ACHN (cell line): ENCODE measurements at regions not wholly inside any gene's neighbourhood (a gene's known extent, or its start where the extent isn't known, plus 50 kb on each side); places are given as distances from the start of the nearest gene placed in this dataset.
A peak's percentile ranks its signal among the peaks of the same experiment; 100 is the strongest.
"Not testable (repeated sequence)": the region's sequence is repeated elsewhere in the genome, so short reads cannot be mapped to it uniquely, and the experiment has no call there.

ENCODE experiments used
- DNase-seq: peaks from one replicate; pipeline ENCODE4 v3.0.0-alpha.2; 2015
- in situ Hi-C: cut with HindIII; loops from 2 replicates; pipeline ENCODE4 v1.10.0; 2017; ENCODE audit warnings: low sequenced_read_pairs, low pct_ligation_motif_present, low pct_unique_long_range_greater_than_20kb

DNA sequence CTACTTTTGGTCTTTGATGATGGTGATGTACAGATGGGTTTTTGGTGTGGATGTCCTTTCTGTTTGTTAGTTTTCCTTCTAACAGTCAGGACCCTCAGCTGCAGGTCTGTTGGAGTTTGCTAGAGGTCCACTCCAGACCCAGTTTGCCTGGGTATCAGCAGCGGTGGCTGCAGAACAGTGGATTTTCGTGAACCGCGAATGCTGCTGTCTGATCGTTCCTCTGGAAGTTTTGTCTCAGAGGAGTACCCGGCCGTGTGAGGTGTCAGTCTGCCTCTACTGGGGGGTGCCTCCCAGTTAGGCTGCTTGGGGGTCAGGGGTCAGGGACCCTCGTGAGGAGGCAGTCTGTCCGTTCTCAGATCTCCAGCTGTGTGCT lies 56.6 kb upstream of the TNFAIP8 start:
- in situ Hi-C loops, DNase-seq: not testable (repeated sequence)

DNA sequence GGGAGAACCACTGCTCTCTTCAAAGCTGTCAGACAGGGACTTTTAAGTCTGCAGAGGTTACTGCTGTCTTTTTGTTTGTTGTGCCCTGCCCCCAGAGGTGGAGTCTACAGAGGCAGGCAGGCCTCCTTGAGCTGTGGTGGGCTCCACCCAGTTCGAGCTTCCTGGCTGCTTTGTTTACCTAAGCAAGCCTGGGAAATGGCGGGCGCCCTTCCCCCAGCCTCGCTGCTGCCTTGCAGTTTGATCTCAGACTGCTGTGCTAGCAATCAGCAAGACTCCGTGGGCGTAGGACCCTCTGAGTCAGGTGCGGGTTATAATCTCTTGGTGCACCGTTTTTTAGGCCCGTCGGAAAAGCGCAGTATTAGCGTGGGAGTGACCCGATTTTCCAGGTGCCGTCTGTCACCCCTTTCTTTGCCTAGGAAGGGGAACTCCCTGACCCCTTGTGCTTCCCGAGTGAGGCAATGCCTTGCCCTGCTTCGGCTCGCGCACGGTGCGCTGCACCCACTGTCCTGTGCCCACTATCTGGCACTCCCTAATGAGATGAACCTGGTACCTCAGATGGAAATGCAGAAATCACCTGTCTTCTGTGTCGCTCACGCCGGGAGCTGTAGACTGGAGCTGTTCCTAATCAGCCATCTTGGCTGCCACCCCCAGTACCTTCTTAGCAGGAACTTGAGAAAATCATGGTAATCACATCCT lies 56.1 kb upstream of the TNFAIP8 start:
- DNase-seq, in situ Hi-C loops: not testable (repeated sequence)

DNA sequence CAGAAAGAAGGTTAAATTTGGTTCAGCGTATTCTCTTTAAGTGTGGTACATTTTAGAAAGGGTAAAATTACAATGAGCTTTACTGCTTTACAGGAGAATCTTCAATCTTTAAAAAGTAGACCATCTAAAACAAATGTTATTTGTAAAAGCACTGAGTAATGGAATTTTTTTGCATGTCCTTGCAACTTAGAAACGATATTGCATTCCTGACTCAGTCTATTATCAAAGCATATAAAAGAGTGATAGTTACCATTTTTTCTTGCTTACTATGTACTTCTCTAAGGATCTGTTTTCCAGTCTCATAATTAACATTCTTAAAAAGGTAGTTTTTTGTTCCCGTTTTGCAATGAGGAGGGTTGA lies 55.5 kb upstream of the TNFAIP8 start:
- in situ Hi-C loops: no loop called here
- no peak for DNase-seq

DNA sequence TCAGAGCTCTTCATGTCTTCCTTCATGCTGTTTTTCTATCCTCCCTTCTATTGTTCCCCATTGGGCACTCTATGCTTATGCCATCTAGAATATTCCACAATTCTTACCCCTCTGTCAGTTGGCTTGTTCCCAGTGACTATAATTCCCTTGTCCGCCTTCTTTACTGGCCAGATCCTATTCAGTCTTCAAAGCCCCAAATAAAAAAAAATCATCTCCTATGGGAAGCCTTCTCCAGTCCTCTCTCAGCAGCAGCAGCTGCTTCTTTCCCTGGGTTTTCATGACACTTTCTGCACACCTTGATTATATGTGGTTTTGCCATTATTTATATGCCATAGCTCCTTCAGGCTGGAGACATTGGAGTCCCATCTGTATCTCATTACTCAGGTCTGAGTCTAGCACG lies 54.6 kb upstream of the TNFAIP8 start:
- in situ Hi-C loops: no loop called here
- DNase-seq: no peak

DNA sequence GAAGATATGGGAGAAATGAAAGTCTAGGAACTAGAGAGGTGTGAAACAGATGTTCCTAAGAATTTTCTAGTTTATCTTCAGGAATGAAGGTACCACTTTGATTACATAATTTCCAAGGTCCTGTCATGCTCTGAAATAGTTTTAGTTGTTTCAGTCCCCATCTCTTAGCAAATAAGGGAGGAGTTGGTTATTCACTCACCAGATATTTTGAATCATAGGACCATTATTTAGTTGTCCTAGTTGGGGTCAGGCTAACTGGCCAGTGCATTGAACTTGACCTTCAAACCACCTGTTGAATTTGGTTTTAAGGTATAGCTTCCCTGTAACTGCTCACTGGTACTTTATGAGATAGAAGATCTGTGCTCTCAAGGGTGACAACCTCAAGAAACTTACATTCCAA lies 53.9 kb upstream of the TNFAIP8 start:
- DNase-seq: no peak
- in situ Hi-C loops: no loop called here

DNA sequence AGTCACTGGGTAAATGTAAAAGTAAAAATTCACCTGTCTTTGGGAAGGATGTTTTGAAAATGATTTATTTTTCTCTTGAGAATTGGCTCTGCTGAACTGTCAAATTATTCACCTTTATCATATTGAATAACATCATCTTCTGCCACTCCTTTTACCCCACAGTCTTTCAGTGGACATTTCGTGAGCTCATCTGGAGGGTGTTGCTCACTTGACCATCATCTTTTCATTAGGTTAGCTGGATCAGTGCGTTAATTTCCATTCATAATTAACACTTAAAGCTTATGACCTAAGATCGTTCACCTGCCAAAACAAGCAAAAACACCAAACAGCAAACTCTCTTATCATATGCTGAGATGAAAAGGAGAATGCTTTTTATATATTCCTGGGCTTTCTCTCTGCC lies 53.4 kb upstream of the TNFAIP8 start:
- no peak for DNase-seq
- in situ Hi-C loops: no loop called here

DNA sequence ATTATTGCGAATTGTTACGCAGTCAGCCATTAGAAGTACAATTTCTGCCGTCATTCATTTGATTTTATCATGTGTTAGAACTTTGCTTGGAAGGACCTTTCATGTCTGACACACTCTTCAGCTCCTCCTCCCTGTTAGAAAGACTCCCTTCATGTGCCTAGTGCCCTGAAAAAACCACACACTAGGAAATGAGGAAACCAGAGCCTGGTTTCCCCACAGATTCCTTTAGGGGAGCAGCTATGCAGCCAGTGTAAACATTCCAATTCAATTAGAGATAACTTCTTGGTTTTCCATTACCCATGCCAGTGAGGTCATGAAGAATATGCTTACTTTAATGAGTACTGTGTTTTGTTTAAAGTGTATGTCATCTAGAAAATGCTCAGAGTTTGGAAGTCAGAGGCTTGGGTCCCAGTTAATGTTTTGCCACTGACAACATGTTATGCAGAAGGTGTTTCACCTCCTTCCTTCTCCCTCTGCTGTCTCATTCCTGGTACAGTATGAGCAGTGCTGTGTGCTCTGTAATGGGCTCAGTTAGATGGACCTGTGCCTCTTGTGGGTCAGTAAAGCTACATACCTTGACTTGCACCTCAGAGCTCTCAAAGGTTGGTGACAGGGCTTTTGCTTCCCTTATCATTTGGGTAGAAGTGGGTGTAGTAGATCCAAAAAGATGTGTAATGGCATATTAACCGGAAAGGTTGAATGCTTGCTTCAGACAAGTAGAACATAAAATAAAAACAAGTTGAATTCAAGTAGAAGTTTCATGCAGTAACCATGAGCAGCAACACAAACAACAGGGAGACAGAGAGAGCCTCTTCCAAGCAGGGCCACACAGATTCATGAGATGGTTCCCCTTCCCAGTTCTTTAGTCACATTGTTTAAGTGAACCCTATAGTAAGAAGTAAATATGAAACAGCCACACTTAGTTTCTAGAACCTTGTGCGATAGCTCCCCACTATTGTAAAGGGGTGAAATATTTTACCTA lies 52.6 kb upstream of the TNFAIP8 start:
- in situ Hi-C loops: no loop called here
- peak; percentile 94 for DNase-seq

DNA sequence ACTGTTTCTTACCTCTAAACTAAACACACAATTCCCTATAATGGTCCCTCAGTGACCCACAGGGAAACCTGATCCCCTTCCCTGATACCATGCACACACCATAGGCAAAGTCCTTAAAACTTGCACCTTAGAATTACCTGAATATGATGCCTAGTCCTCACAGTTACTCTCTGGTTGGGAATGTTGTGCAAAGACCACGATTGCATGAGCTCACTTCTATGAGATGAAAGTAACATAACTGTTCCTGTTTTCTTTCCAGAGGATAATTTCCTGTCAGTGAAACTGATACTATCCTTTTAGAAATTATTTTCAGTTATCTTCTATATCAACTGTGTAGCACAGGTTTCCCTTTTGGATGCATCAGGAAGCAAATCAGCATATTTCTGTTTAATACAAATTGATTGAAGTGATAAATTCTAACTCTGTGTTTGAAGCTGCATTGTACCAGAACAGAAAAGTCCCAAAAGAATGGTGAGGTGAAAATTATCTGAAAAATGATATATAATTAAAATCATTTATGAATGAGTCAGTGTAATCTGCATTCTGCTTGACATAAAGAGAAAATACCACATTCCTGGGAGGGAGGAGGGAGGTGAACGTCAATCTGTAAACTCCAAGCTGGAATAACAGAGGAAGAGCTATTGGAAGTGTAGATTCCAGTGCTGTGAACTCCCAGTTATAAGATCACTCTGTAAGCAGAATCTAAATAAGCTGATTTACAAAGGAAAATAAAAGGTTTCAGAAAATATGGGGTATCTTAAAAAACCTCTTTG lies 51.2 kb upstream of the TNFAIP8 start:
- in situ Hi-C loops: no loop called here
- DNase-seq: peak; percentile 16
